HG02759 (cell line): ENCODE measurements at regions not wholly inside any gene's neighbourhood (a gene's known extent, or its start where the extent isn't known, plus 50 kb on each side); places are given as distances from the start of the nearest gene placed in this dataset.
A peak's percentile ranks its signal among the peaks of the same experiment; 100 is the strongest.

Source experiments
- ATAC-seq: cut with Tn5 transposase; IDR thresholded peaks from one replicate; pipeline ENCODE4 v1.9.1; 2021; ENCODE audit warnings: mild to moderate bottlenecking, moderate library complexity; ENCODE audit not compliant: unreplicated experiment

DNA sequence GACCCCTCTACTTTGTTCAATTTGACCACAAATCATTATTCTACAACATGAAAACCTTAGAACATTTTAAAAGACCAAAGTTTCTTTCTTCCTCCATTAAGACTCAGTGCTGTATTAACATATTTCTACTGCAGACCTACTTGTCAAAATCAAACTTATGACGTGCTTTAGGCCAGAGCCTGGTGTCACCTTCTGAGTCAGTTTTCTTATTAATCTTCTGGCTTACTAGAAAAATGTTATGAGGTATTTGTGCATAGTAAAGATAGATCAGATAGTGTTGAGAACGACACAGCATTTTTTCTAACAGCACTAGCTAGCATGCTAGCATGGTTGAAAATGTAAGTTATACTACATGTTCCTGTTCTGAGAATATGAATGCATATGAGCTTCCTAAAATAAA lies 333.6 kb upstream of the FAM241A start:
- ATAC-seq, result no peak

GRCh38 chr4:111812114-111812513 lies 333.1 kb upstream of the FAM241A start:
- no peak for ATAC-seq

DNA sequence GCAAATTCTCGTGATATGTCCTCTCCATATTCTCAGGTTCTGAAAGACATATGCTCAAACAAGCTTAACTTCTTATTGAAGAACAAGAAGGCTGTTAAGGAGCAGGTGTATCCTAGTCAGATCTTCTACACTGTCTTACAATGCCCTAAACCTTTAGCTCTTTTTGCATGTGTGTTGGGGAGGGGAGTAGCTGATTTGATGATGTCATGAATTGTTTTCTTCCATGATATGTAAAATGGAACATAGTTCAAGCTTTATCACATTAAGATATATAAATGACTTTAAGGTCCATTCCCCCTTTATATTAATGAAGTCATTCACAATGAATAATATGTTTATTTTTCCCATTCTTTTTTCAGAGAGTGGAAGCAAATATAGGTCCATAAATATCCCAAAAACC lies 332.5 kb upstream of the FAM241A start:
- ATAC-seq, result no peak

GRCh38 chr4:111813555-111814140 lies 331.6 kb upstream of the FAM241A start:
- no peak for ATAC-seq

DNA sequence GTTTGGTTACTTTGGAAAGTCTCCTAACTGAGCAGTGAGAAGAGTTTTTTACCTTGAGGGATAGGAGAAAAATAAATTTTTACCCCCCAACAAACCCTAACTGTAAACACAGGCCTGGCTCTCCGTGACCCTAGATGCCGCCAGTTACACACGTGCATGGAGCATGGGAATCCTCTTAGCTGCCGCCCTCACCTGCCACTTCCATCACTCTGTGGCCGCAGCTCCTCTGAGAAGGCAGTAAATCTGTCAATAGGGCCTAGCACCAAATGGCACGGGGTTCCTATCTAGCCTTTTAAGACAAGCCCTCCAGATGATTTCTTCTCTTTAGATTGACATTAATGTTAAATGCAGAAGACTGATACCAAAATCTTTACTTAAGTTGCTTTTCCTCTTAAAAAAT lies 330.3 kb upstream of the FAM241A start:
- no peak for ATAC-seq

DNA sequence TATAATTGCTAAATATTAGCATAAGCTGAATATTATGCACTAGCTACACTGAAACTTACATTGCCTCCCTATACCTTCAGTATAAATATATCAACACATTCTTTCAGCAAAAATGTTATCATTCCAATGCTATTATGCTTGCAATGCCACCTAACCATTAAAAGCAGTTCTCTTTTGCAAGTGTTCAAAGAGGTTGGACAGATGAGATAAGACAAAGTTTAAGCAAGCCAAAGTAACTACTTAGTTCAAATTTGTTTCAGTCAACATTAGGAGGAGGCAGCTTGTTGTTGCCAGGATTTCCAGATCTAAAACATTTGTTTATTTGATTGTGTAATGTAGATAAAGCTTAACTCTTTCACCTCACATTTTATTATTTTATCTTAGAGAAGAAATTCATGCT lies 323.9 kb upstream of the FAM241A start:
- ATAC-seq, result no peak

DNA sequence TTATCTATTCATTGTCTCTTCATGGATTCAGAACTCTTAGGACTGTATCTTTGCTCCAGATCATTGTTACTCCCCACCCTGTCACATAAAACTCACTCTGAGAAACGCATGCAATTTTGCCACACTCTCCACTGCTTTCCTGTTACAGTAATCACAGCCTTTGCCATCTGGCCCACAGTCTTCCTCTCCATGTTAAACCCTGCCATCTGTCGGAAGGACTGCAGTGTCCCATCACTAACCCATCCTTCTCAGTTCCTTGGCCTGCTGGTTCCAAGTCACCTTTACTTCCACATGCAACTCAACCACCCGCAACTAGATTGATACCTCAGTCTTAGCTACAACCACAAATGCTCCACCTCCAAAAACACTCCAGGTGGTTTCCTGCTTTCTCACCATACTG lies 308.7 kb upstream of the FAM241A start:
- no peak for ATAC-seq

- ATAC-seq, result no peak
Observed at GRCh38 chr4:111837761-111838160, 307.5 kb upstream of the FAM241A start.

- ATAC-seq, result no peak
Observed at GRCh38 chr4:111838406-111838930, 306.8 kb upstream of the FAM241A start.

GRCh38 chr4:111839141-111839540 lies 306.1 kb upstream of the FAM241A start:
- no peak for ATAC-seq

GRCh38 chr4:111842336-111842735 lies 302.9 kb upstream of the FAM241A start:
- no peak for ATAC-seq

GRCh38 chr4:111847296-111848008 lies 297.8 kb upstream of the FAM241A start:
- no peak for ATAC-seq

GRCh38 chr4:111849746-111850284 lies 295.4 kb upstream of the FAM241A start:
- ATAC-seq, result no peak

GRCh38 chr4:111854494-111855087 lies 290.7 kb upstream of the FAM241A start:
- ATAC-seq, result peak; percentile 77

GRCh38 chr4:111855308-111855707 lies 289.9 kb upstream of the FAM241A start:
- ATAC-seq, result no peak

DNA sequence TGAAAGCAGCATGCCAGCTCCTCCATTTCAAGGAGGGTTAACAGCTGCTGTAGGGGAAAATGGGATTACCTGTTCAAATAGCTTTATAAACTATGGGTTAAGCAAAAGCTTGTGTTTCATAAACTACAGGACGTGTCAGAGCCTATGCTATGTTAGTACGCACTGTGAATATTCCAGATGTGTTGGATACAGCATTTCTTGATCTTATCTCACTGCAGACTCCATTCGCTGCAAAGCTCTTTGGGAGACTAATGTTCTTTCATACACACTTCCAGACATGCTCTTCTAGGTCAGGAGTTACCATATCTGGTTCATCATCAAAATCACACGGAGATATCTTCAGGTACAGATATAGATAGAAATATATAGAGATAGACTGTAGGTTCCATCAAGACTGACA lies 281.2 kb upstream of the FAM241A start:
- ATAC-seq, result no peak

DNA sequence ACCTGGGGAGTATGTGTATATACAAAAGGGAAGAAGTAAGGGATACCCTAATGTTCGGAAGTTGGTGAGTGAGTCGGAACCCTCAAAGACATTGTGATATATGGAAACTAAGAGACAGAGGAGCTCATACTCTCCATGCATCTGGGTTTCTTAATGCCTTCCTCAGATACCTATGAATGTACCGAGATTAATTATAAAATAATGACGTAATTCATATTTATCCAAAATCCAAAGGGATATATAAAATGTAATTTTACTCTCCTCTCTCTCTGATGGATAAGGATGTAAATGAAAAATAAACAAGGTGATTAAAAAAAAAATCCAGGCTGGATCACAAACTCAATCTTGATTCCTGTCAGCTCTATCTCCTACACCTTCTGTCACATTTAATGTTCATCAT lies 275.9 kb upstream of the FAM241A start:
- ATAC-seq, result no peak

DNA sequence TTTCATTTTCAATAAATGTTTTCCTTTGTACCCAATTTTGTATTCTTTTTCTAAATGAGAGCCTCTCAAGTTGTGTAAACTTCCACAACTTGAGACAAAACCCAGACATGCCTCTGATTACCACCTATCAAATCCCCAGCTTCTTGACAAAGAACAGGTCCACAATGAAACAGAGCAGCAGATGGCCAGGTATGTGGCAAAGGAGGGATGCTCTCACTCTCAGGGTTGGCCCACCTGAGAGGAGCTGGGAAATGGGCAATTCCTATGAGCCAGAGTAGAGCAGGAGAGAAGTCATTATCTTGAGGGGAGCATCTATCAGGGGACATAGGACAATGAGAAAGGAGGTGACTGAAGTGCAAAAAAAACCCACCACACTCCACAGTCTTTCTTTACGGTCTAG lies 273.5 kb upstream of the FAM241A start:
- ATAC-seq, result no peak

GRCh38 chr4:111873801-111874200 lies 271.5 kb upstream of the FAM241A start:
- no peak for ATAC-seq

- no peak for ATAC-seq
Observed at GRCh38 chr4:111879539-111879938, 265.7 kb upstream of the FAM241A start.

- ATAC-seq, result no peak
Observed at GRCh38 chr4:111880116-111880515, 265.1 kb upstream of the FAM241A start.

GRCh38 chr4:111883557-111883999 lies 261.7 kb upstream of the FAM241A start:
- ATAC-seq, result no peak
